Midbrain (tissue), 1 donor: ENCODE measurements at regions not wholly inside any gene's neighbourhood (a gene's known extent, or its start where the extent isn't known, plus 50 kb on each side); places are given as distances from the start of the nearest gene placed in this dataset.

Source experiments
- DNase-seq: peaks from one replicate; lab custom pipeline; 2025; lab: John Stamatoyannopoulos, UW

GRCh38 chr1:57494530-57495079 is 70.7 kb upstream of the DAB1 start:
- DNase-seq: no peak

DNA sequence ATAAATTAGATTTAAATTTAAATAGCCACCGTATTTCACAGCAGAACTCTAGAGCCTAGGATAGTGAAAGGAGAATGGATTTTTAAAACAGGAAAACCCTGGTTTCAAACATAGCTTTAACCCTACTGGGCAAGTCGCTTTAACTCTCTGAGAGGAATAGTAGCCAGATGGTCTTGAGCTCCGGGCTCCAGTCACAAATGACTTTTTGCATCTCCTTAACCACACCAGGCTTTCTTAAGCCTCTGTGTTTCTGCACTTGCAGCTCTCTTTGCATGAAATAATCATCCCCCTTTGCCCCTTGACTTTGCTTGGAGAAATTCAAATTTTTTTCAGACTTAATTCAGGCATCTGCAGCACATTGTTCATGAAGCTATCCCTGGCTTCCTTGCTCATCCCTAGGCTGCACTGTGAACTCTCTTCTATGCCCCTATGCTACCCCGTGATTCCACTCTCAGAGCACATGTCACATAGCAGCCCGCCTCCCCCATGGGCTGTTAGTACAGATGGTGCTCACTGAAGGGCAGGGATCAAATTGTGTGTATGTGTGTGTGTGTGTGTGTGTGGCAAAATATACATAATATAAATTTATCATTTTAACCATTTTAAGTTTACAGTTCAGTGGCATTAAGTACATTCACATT is 68.8 kb upstream of the DAB1 start:
- DNase-seq: no peak

GRCh38 chr1:57489358-57490036 is 65.6 kb upstream of the DAB1 start:
- DNase-seq: no peak

GRCh38 chr1:57485643-57486042 is 61.8 kb upstream of the DAB1 start:
- no peak for DNase-seq

DNA sequence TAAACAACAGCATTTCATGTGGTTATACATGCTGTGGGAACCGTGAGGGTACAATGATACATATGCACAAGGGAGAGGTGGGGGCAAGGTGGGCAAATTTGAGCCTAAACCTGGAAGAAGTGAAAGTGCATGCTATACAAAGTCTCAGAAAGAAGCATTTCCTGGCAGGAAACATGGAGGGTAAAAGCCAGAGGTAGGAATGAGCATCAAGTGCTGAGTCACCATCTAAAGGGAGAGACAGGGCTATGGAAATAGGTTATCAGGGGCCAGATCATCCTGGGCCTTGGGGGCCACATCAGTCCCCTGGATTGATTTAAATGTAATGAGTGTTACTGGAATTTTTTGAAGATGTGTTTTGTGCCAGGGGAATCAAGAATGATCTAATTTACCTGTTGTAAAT is 60.1 kb upstream of the DAB1 start:
- DNase-seq: no peak

- no peak for DNase-seq
Observed at GRCh38 chr1:57479471-57479870, 55.6 kb upstream of the DAB1 start.

GRCh38 chr1:57475366-57475765 is 51.5 kb upstream of the DAB1 start:
- DNase-seq: no peak

DNA sequence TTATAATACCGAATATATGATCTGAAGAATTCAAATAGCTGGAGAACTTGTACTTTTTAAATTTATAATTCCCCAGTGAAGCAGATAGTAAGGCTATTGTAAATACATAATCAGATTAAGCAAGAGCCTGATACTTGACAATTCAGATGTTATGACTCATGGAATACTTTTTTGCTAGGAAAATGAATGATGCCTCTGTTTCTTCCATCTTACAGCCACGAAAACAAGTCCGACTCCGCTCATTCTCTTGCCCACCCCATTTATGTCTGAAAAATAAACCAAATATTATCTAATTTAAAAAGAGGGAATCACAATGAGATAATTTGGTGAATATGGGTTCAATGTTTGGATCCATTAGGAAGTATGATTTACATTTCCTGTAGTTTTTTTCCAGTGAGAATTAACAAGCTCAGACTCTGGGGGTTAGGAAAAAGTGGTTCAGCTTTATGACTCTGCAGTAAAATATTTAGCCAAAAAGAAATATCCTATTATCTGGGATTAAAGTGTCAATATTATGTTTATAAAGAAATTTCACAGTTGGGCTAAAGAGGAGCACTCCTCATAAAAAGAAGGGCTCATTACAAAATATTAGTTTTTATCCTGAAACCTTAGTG is 50.4 kb upstream of the DAB1 start:
- DNase-seq: no peak
